OCI-LY3 (cell line): ENCODE measurements at regions not wholly inside any gene's neighbourhood (a gene's known extent, or its start where the extent isn't known, plus 50 kb on each side); places are given as distances from the start of the nearest gene placed in this dataset.

Experiments
- H2AFZ ChIP-seq: fragments of 200-600, 300-600 bp; shearing (Covaris generic); 2 replicates; pipeline ENCODE4 v1.6.0; 2014; ENCODE audit warnings: antibody characterized with exemption, low read depth, low read length
- H3K27ac ChIP-seq: fragments of 200-600, 300-600 bp; sonication (generic); 2 replicates; pipeline ENCODE4 v1.5.1; 2014; ENCODE audit warnings: mild to moderate bottlenecking, low read length, moderate library complexity, mixed read lengths
- H3K27me3 ChIP-seq: fragments of 200-600, 300-600 bp; sonication (generic); 2 replicates; pipeline ENCODE4 v1.6.1; 2014; ENCODE audit warnings: low read depth, low read length, mixed read lengths
- H3K36me3 ChIP-seq: fragments of 200-600, 300-600 bp; sonication (generic); replicated peaks from 2 replicates; pipeline ENCODE3; 2014; ENCODE audit warnings: low read depth, low read length, mixed read lengths
- H3K4me1 ChIP-seq: fragments of 300-600, 200-600 bp; sonication (generic); 2 replicates; pipeline ENCODE4 v1.6.1; 2014; ENCODE audit warnings: low read length, mixed read lengths
- H3K4me2 ChIP-seq: fragments of 200-600, 300-600 bp; sonication (generic); 2 replicates; pipeline ENCODE4 v1.6.1; 2014; ENCODE audit warnings: low read length, mixed read lengths
- H3K4me3 ChIP-seq: fragments of 300-600, 200-600 bp; sonication (generic); 2 replicates; pipeline ENCODE4 v1.5.1; 2014; ENCODE audit warnings: antibody characterized with exemption, mild to moderate bottlenecking, low read length, moderate library complexity
- H3K79me2 ChIP-seq: fragments of 300-600, 200-600 bp; shearing (Covaris generic); 2 replicates; pipeline ENCODE4 v1.6.1; 2014; ENCODE audit warnings: mild to moderate bottlenecking, low read length, mixed read lengths
- H3K9ac ChIP-seq: fragments of 300-600, 200-600 bp; shearing (Covaris generic); 2 replicates; pipeline ENCODE4 v1.6.0; 2014; ENCODE audit warnings: mild to moderate bottlenecking, low read length, moderate library complexity
- H3K9me3 ChIP-seq: fragments of 200-600, 300-600 bp; shearing (Covaris generic); 2 replicates; pipeline ENCODE4 v1.6.1; 2014; ENCODE audit warnings: low read length, mixed read lengths; ENCODE audit not compliant: insufficient read depth
- H4K20me1 ChIP-seq: fragments of 200-600, 300-600 bp; sonication (generic); 2 replicates; pipeline ENCODE4 v1.6.1; 2016; ENCODE audit warnings: low read length, mixed read lengths; ENCODE audit not compliant: insufficient read depth
- EZH2phosphoT487 ChIP-seq: fragments of 200-600 bp; shearing (Covaris generic); IDR thresholded peaks from 2 replicates; pipeline ENCODE4 v1.6.1; 2018; ENCODE audit warnings: antibody characterized with exemption, mixed run types, low read depth
- TF ChIP-seq, protein P1 (sequence below): fragments of 200-600, 300-600 bp; sonication (generic); IDR thresholded peaks from 2 replicates; pipeline ENCODE4 v1.5.1; 2014; ENCODE audit warnings: antibody characterized with exemption, low read length, low read depth

- peak overlapping the region; percentile 12; the same call in 1 of the 2 replicates for H3K9ac ChIP-seq
- peaks cover 83% of the 10 kb centered on the region for H3K4me1 ChIP-seq
- H3K4me2 ChIP-seq, result peak overlapping the region; percentile 45
- TF ChIP-seq, protein P1, sequence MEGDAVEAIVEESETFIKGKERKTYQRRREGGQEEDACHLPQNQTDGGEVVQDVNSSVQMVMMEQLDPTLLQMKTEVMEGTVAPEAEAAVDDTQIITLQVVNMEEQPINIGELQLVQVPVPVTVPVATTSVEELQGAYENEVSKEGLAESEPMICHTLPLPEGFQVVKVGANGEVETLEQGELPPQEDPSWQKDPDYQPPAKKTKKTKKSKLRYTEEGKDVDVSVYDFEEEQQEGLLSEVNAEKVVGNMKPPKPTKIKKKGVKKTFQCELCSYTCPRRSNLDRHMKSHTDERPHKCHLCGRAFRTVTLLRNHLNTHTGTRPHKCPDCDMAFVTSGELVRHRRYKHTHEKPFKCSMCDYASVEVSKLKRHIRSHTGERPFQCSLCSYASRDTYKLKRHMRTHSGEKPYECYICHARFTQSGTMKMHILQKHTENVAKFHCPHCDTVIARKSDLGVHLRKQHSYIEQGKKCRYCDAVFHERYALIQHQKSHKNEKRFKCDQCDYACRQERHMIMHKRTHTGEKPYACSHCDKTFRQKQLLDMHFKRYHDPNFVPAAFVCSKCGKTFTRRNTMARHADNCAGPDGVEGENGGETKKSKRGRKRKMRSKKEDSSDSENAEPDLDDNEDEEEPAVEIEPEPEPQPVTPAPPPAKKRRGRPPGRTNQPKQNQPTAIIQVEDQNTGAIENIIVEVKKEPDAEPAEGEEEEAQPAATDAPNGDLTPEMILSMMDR, result no peak
- no peak for TF ChIP-seq EZH2phosphoT487
- peak overlapping the region; percentile 1; the same call in 1 of the 2 replicates for H3K27ac ChIP-seq
- no peak overlapping the region for H2AFZ ChIP-seq
- peaks cover 17% of the 10 kb centered on the region for H3K36me3 ChIP-seq
- H3K9me3 ChIP-seq, result no peaks in the 10 kb centered on the region
- no peaks in the 10 kb centered on the region for H4K20me1 ChIP-seq
- no peaks in the 10 kb centered on the region; the same call in 1 of the 2 replicates for H3K79me2 ChIP-seq
- H3K27me3 ChIP-seq, result no peaks in the 10 kb centered on the region
- no peak overlapping the region for H3K4me3 ChIP-seq
These were observed 200.9 kb upstream of the ID2 start for GRCh38 chr2:8480915-8481314.

DNA sequence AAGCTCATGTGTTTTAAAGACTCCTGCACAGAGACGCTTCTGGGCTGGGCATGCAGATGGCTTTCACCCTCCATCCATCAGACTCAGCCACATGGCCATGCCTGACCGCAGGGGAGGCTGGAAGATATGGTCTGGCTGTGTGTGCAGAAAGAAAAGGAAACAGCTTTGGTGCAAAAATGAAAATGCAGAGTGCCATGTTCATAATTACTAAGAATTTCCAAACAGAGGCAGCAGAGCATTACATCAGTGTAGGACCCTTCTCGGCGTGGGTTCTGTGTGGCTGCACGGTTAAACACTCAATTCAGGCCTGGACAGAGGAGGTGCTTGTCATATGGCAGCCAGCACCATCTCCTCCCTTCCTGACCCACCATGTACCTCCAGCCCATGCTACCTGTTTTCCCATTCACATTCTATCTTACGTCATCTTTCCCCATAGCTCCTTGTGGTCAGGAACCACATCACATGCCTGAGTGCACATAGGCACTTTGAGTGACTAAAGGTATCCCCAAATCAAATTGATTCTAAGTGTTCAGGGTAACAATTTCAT, 200.3 kb upstream of the ID2 start:
- no peaks in the 10 kb centered on the region for H3K27me3 ChIP-seq
- peak overlapping the region; percentile 45 for H3K4me2 ChIP-seq
- H3K79me2 ChIP-seq, result peaks cover 3% of the 10 kb centered on the region
- H3K9me3 ChIP-seq, result no peaks in the 10 kb centered on the region
- peaks cover 83% of the 10 kb centered on the region for H3K4me1 ChIP-seq
- no peak overlapping the region for H2AFZ ChIP-seq
- TF ChIP-seq, protein P1, result no peak
- TF ChIP-seq EZH2phosphoT487, result no peak
- no peak overlapping the region for H3K4me3 ChIP-seq
- peak overlapping the region; percentile 1; the same call in 1 of the 2 replicates for H3K27ac ChIP-seq
- H3K36me3 ChIP-seq, result peaks cover 17% of the 10 kb centered on the region
- no peaks in the 10 kb centered on the region for H4K20me1 ChIP-seq
- peak overlapping the region; percentile 12; the same call in 1 of the 2 replicates for H3K9ac ChIP-seq

- H3K9me3 ChIP-seq, result no peaks in the 10 kb centered on the region
- no peak overlapping the region for H3K27ac ChIP-seq
- no peak overlapping the region for H2AFZ ChIP-seq
- no peak overlapping the region for H3K9ac ChIP-seq
- no peak overlapping the region for H3K4me2 ChIP-seq
- peaks cover 17% of the 10 kb centered on the region for H3K36me3 ChIP-seq
- TF ChIP-seq EZH2phosphoT487, result no peak
- TF ChIP-seq, protein P1, result no peak
- H4K20me1 ChIP-seq, result no peaks in the 10 kb centered on the region
- peaks cover 11% of the 10 kb centered on the region for H3K79me2 ChIP-seq
- H3K27me3 ChIP-seq, result no peaks in the 10 kb centered on the region
- peaks cover 84% of the 10 kb centered on the region for H3K4me1 ChIP-seq
- H3K4me3 ChIP-seq, result no peak overlapping the region
These were observed 199.4 kb upstream of the ID2 start for GRCh38 chr2:8482432-8482831.

GRCh38 chr2:8484502-8485283, 197.2 kb upstream of the ID2 start:
- Histone ChIP-seq H3K9ac (peak overlapping the region; percentile 3; the same call in 1 of the 2 replicates), H2AFZ (no peak overlapping the region), H3K79me2 (peaks cover 20% of the 10 kb centered on the region), H3K4me3 (no peak overlapping the region), H3K27me3 (no peaks in the 10 kb centered on the region), H3K4me2 (0 out of 2 replicates have a peak overlapping the region, but pooled peaks have one; percentile 4), H3K9me3 (no peaks in the 10 kb centered on the region), H4K20me1 (no peaks in the 10 kb centered on the region), H3K4me1 (peaks cover 83% of the 10 kb centered on the region), H3K27ac (no peak overlapping the region), H3K36me3 (peaks cover 17% of the 10 kb centered on the region)
- no peak for TF ChIP-seq EZH2phosphoT487
- TF ChIP-seq, protein P1, result no peak
